SU-DHL-6 (cell line): ENCODE measurements at regions not wholly inside any gene's neighbourhood (a gene's known extent, or its start where the extent isn't known, plus 50 kb on each side); places are given as distances from the start of the nearest gene placed in this dataset.

ENCODE experiments used
- H2AFZ ChIP-seq: fragments of 200-600 bp; sonication (generic); 2 replicates; pipeline ENCODE4 v1.6.1; 2014; ENCODE audit warnings: low read depth, mild to moderate bottlenecking, moderate library complexity, mixed read lengths, antibody characterized with exemption, low read length; ENCODE audit not compliant: severe bottlenecking
- H3F3A ChIP-seq: fragments of 200-600 bp; shearing (Covaris generic); 2 replicates; pipeline ENCODE4 v1.6.0; 2016; ENCODE audit warnings: antibody characterized with exemption, mild to moderate bottlenecking; ENCODE audit not compliant: insufficient read depth
- H3K27ac ChIP-seq: fragments of 200-600 bp; sonication (generic); 2 replicates; pipeline ENCODE4 v1.5.1; 2016; ENCODE audit warnings: low read depth, mild to moderate bottlenecking, low read length, moderate library complexity, mixed read lengths
- H3K27me3 ChIP-seq: fragments of 200-600 bp; sonication (generic), shearing (Covaris generic); 2 replicates; pipeline ENCODE4 v1.6.0; 2014; ENCODE audit warnings: mild to moderate bottlenecking, low read length
- H3K36me3 ChIP-seq: fragments of 200-600 bp; sonication (generic); 2 replicates; pipeline ENCODE4 v1.6.1; 2014; ENCODE audit warnings: mild to moderate bottlenecking, low read length, mixed read lengths
- H3K4me2 ChIP-seq: fragments of 300-600, 200-600 bp; shearing (Covaris generic), sonication (generic); 2 replicates; pipeline ENCODE4 v1.6.0; 2014; ENCODE audit warnings: low read length, low read depth, mild to moderate bottlenecking; ENCODE audit not compliant: poor library complexity, severe bottlenecking
- H3K4me3 ChIP-seq: fragments of 200-600 bp; sonication (generic); 2 replicates; pipeline ENCODE4 v1.5.1; 2014; ENCODE audit warnings: antibody characterized with exemption, low read length, mild to moderate bottlenecking, mixed read lengths; ENCODE audit not compliant: insufficient read depth, poor library complexity, severe bottlenecking
- H3K79me2 ChIP-seq: fragments of 200-600 bp; sonication (generic); 2 replicates; pipeline ENCODE4 v1.6.1; 2014; ENCODE audit warnings: mild to moderate bottlenecking, low read length, moderate library complexity; ENCODE audit not compliant: insufficient read depth
- H3K9ac ChIP-seq: fragments of 200-600 bp; sonication (generic); 2 replicates; pipeline ENCODE4 v1.7.0; 2014; ENCODE audit warnings: mild to moderate bottlenecking, low read length
- H3K9me2 ChIP-seq: fragments of 200-600 bp; sonication (generic); replicated peaks from 2 replicates; pipeline ENCODE4 v1.6.1; 2014; ENCODE audit warnings: low read length; ENCODE audit not compliant: insufficient read depth
- H3K9me3 ChIP-seq: fragments of 200-600 bp; sonication (generic); 2 replicates; pipeline ENCODE4 v1.6.1; 2014; ENCODE audit warnings: low read length, mixed read lengths; ENCODE audit not compliant: insufficient read depth
- H4K20me1 ChIP-seq: fragments of 200-600 bp; sonication (generic); 2 replicates; pipeline ENCODE4 v1.6.1; 2014; ENCODE audit warnings: low read depth, mild to moderate bottlenecking, antibody characterized with exemption, low read length, moderate library complexity, mixed read lengths
- EZH2phosphoT487 ChIP-seq: fragments of 200-600 bp; sonication (generic), shearing (Covaris generic); conservative IDR thresholded peaks from 2 replicates; pipeline ENCODE4 v1.6.1; 2018; ENCODE audit warnings: mild to moderate bottlenecking, antibody characterized with exemption, low read length, moderate library complexity, mixed read lengths
- TF ChIP-seq, protein P1 (sequence below): fragments of 200-600 bp; sonication (generic); IDR thresholded peaks from one replicate; pipeline ENCODE4 v1.5.1; 2017; ENCODE audit warnings: antibody characterized with exemption, mild to moderate bottlenecking, low read length, moderate library complexity; ENCODE audit not compliant: insufficient read depth, poor library complexity, severe bottlenecking

DNA sequence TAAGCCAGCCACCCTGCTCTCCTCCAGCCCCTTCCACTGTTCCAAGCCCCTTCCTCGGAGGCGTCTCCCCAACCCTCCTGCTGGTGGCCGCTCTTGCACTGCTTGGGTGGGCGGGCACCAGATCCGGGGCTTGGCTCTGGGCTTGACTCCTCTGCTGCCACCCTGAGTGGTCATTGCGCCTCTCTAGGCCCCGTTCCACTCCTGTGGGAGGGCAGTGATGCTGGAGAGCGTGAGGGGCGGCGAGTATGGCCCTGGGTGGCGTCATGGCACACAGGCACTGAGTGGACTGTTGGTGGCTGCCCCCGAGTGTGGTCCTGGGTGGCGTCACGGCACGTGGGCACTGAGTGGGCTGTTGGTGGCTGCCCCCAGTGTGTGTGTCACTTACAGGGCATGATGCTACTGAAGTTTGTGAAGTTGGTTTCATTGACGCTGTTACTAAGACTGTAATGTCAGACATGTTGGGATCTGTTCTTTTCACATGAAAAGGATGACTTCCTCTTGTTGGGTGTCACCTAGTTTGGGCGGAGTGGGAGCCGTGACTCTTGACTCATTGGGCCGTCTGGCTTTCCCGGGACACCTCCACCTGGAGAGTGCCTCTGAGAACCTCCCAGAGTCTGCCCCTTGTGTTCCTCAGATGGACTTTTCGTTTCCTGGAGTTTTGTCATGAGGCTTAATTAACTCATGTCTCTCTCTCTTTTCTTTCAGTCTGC, 55.9 kb upstream of the HGFAC start:
- no peak overlapping the region for H3K9ac ChIP-seq
- H3K9me2 ChIP-seq: no peaks in the 10 kb centered on the region
- no peak overlapping the region for H3K27ac ChIP-seq
- H2AFZ ChIP-seq: no peak overlapping the region
- no peak overlapping the region for H3K4me3 ChIP-seq
- H3K27me3 ChIP-seq: no peaks in the 10 kb centered on the region
- no peak for TF ChIP-seq EZH2phosphoT487
- TF ChIP-seq, protein P1, sequence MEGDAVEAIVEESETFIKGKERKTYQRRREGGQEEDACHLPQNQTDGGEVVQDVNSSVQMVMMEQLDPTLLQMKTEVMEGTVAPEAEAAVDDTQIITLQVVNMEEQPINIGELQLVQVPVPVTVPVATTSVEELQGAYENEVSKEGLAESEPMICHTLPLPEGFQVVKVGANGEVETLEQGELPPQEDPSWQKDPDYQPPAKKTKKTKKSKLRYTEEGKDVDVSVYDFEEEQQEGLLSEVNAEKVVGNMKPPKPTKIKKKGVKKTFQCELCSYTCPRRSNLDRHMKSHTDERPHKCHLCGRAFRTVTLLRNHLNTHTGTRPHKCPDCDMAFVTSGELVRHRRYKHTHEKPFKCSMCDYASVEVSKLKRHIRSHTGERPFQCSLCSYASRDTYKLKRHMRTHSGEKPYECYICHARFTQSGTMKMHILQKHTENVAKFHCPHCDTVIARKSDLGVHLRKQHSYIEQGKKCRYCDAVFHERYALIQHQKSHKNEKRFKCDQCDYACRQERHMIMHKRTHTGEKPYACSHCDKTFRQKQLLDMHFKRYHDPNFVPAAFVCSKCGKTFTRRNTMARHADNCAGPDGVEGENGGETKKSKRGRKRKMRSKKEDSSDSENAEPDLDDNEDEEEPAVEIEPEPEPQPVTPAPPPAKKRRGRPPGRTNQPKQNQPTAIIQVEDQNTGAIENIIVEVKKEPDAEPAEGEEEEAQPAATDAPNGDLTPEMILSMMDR: no peak
- no peaks in the 10 kb centered on the region for H3F3A ChIP-seq
- no peaks in the 10 kb centered on the region for H3K36me3 ChIP-seq
- no peaks in the 10 kb centered on the region; the same call in 1 of the 2 replicates for H3K9me3 ChIP-seq
- no peaks in the 10 kb centered on the region for H4K20me1 ChIP-seq
- H3K79me2 ChIP-seq: no peaks in the 10 kb centered on the region
- no peak overlapping the region for H3K4me2 ChIP-seq

DNA sequence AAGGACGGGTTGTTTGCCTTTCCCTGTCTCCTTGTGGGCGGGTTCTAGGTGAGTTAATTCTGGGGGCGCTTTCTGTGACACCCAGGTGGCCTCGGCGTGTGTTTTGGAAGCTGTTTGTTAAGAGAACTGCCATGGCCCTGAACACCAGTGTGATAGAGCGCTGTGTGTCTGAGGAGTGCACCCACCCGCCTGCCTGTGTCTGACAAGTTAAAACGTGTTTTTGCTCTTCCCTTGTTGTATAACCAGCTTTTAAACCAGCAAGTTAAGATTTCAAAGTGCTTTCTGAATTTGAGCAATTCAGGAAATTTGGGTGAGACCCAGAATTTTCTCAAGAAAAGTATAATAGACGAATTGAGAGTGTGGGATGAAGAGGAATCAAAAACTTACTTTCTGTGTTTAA, 55.2 kb upstream of the HGFAC start:
- H3K79me2 ChIP-seq: no peaks in the 10 kb centered on the region
- H2AFZ ChIP-seq: no peak overlapping the region
- no peaks in the 10 kb centered on the region for H3K9me2 ChIP-seq
- no peaks in the 10 kb centered on the region for H3K36me3 ChIP-seq
- no peak for TF ChIP-seq EZH2phosphoT487
- TF ChIP-seq, protein P1: no peak
- no peak overlapping the region for H3K27ac ChIP-seq
- no peaks in the 10 kb centered on the region for H4K20me1 ChIP-seq
- H3K27me3 ChIP-seq: no peaks in the 10 kb centered on the region
- H3K4me2 ChIP-seq: no peak overlapping the region
- H3K4me3 ChIP-seq: no peak overlapping the region
- H3K9ac ChIP-seq: no peak overlapping the region
- H3K9me3 ChIP-seq: no peaks in the 10 kb centered on the region
- H3F3A ChIP-seq: no peaks in the 10 kb centered on the region

DNA sequence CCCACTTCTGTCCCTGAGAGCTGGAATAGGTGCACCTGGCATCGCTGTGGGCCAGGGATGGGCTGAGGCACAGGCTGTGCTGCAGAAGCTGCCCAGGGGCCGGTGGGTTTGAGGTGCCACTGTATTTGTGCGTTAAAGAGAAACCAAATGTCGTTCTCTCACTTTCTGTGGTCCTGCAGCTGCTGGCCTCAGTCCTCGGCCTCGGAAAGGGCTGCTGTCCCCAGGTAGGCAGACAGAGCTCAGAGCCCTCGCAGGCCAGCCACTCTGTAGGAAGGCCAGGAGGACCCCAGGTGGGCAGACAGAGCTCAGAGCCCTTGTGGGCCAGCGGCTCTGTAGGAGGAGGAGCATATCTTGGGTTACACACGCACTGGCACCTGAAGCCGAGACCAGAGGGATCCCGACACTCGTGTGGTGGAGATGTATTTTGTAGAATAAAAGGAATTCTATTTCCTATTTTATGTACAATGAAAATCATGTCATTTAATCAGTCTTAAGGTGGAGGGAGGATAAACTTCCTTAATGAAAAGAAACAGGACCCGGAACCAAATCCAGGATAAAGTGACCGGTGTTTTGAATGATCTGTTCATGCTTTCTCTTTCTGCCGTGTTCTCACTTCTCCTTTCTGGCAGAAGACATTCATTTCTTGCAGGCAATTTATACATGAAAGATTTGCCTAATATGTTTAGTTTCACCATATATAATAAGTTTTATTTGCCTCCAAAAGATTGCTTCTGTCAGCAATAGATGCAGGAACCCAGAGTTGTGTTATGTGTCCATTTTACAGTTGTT, 54.4 kb upstream of the HGFAC start:
- TF ChIP-seq EZH2phosphoT487: no peak
- TF ChIP-seq, protein P1: no peak
- no peaks in the 10 kb centered on the region for H3K9me3 ChIP-seq
- H3F3A ChIP-seq: no peaks in the 10 kb centered on the region
- H3K79me2 ChIP-seq: no peaks in the 10 kb centered on the region
- H3K4me2 ChIP-seq: peak overlapping the region; percentile 10
- H2AFZ ChIP-seq: no peak overlapping the region
- no peaks in the 10 kb centered on the region for H3K9me2 ChIP-seq
- no peaks in the 10 kb centered on the region for H3K36me3 ChIP-seq
- no peaks in the 10 kb centered on the region for H4K20me1 ChIP-seq
- H3K9ac ChIP-seq: no peak overlapping the region
- H3K27ac ChIP-seq: no peak overlapping the region
- H3K4me3 ChIP-seq: no peak overlapping the region
- H3K27me3 ChIP-seq: no peaks in the 10 kb centered on the region
